Panc1 (cell line): ENCODE measurements at regions not wholly inside any gene's neighbourhood (a gene's known extent, or its start where the extent isn't known, plus 50 kb on each side); places are given as distances from the start of the nearest gene placed in this dataset.

ENCODE experiments used
- ATAC-seq: fragments of 200-7000 bp; cut with Tn5 transposase; 2 replicates; pipeline ENCODE4 v1.9.1; 2020; ENCODE audit warnings: mild to moderate bottlenecking, moderate library complexity
- BruUV-seq: library from RNA; stranded (reverse); fragments of 400-500 nt; replicated peaks from 2 replicates; lab custom pipeline; 2021; lab: Mats Ljungman, UMichigan
- CTCF ChIA-PET: fragments of 300-600 bp; sonication (Branson Sonifier 250); formaldehyde crosslinking; loops from one replicate; lab custom pipeline; 2022; ENCODE audit warnings: antibody characterized with exemption; lab: Charles Lee
- POLR2A ChIA-PET: fragments of 300-600 bp; sonication (Branson Sonifier 250); formaldehyde crosslinking; loops from one replicate; lab custom pipeline; 2022; ENCODE audit warnings: antibody characterized with exemption; lab: Charles Lee
- DNase-seq: peaks from one replicate; pipeline ENCODE4 v3.0.0-alpha.2; 2010; ENCODE audit warnings: low read depth, low spot score
- H3K27ac ChIP-seq: 2 replicates; pipeline ENCODE4 v1.5.1; 2011; ENCODE audit warnings: mild to moderate bottlenecking, low read length, inconsistent platforms
- H3K27me3 ChIP-seq: fragments of 200-500 bp; sonication (Bioruptor generic); 2 replicates; pipeline ENCODE4 v1.6.0; 2014; ENCODE audit warnings: low read length, inconsistent platforms; ENCODE audit not compliant: control insufficient read depth, insufficient read depth
- H3K36me3 ChIP-seq: fragments of 200-500 bp; sonication (Bioruptor generic); 2 replicates; pipeline ENCODE4 v1.5.1; 2014; ENCODE audit warnings: inconsistent platforms, mild to moderate bottlenecking, low read length, moderate library complexity; ENCODE audit not compliant: control insufficient read depth, insufficient read depth
- H3K4me1 ChIP-seq: 2 replicates; pipeline ENCODE4 v1.5.1; 2011; ENCODE audit warnings: inconsistent platforms, mild to moderate bottlenecking, low read length, moderate library complexity; ENCODE audit not compliant: control insufficient read depth, insufficient read depth
- H3K4me3 ChIP-seq, 2 experiments: 2 replicates each; pipeline ENCODE4 v1.5.1; 2011 to 2012; ENCODE audit warnings: low read depth in 2 of 2, low read length in 2 of 2, mild to moderate bottlenecking in 2 of 2, inconsistent platforms in 1 of 2, moderate library complexity in 1 of 2
- H3K9me3 ChIP-seq: fragments of 200-500 bp; sonication (Bioruptor generic); 2 replicates; pipeline ENCODE4 v1.5.1; 2014; ENCODE audit warnings: low read depth, mild to moderate bottlenecking, inconsistent platforms, low read length, moderate library complexity; ENCODE audit not compliant: control insufficient read depth, insufficient read depth
- POLR2AphosphoS5 ChIP-seq: IDR thresholded peaks from 2 replicates; pipeline ENCODE4 v1.6.1; 2012; ENCODE audit warnings: mild to moderate bottlenecking, low read depth, low read length, moderate library complexity
- SIN3A ChIP-seq: IDR thresholded peaks from 2 replicates; pipeline ENCODE4 v1.6.1; 2012; ENCODE audit warnings: low read depth, mild to moderate bottlenecking, low read length, moderate library complexity, borderline replicate concordance; ENCODE audit not compliant: insufficient read depth
- TCF7L2 ChIP-seq: IDR thresholded peaks from 2 replicates; pipeline ENCODE4 v1.6.1; 2011; ENCODE audit warnings: mild to moderate bottlenecking, low read depth, low read length, inconsistent platforms
- in situ Hi-C: cut with HindIII; loops from 2 replicates; pipeline ENCODE4 v1.10.0; 2016; ENCODE audit warnings: low sequenced_read_pairs, low pct_unique_long_range_greater_than_20kb
- intact Hi-C: fragments of 100-400 bp; cut with micrococcal nuclease; formaldehyde crosslinking; loops from one replicate; pipeline ENCODE4 v1.10.0; 2022; ENCODE audit not compliant: unreplicated experiment
- TF ChIP-seq, protein P1 (sequence below): fragments of 450-650 bp; IDR thresholded peaks from 2 replicates; pipeline ENCODE4 v1.5.1; 2017; ENCODE audit warnings: mild to moderate bottlenecking
- TF ChIP-seq, protein P2 (sequence below), 2 experiments: IDR thresholded peaks; 2 replicates each; pipeline ENCODE4 v1.6.1; 2011 to 2012; ENCODE audit warnings: low read depth in 2 of 2, control low read depth in 1 of 2, low read length in 1 of 2, mild to moderate bottlenecking in 1 of 2, moderate library complexity in 1 of 2; ENCODE audit not compliant: insufficient read depth in 1 of 2

- POLR2A ChIA-PET: no interaction called here
- intact Hi-C loops: no loop called here
These were observed 129.0 kb downstream of the TMEM47 start for GRCh38 chrX:34528081-34528480.

DNA sequence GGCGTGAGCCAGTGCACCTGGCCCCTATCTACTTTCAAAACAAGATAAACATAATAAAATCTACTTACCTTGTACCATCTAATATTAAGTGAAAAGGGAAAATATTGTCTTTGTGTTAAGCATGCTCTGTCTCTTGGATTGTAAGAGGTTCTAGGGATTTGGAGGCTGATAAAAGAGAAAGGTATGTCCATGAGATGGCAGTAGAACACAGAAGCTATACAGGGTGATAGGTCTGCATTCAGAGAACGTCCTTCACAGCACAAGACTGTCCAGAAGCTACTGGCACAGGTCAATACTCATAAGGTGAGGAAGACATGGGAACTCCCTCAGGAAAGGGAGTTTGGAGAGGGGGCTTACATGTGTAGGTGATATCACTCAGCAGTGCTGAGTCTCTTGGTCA is 135.5 kb downstream of the TMEM47 start:
- TF ChIP-seq, protein P1, sequence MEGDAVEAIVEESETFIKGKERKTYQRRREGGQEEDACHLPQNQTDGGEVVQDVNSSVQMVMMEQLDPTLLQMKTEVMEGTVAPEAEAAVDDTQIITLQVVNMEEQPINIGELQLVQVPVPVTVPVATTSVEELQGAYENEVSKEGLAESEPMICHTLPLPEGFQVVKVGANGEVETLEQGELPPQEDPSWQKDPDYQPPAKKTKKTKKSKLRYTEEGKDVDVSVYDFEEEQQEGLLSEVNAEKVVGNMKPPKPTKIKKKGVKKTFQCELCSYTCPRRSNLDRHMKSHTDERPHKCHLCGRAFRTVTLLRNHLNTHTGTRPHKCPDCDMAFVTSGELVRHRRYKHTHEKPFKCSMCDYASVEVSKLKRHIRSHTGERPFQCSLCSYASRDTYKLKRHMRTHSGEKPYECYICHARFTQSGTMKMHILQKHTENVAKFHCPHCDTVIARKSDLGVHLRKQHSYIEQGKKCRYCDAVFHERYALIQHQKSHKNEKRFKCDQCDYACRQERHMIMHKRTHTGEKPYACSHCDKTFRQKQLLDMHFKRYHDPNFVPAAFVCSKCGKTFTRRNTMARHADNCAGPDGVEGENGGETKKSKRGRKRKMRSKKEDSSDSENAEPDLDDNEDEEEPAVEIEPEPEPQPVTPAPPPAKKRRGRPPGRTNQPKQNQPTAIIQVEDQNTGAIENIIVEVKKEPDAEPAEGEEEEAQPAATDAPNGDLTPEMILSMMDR: no peak
- no peak for TF ChIP-seq POLR2AphosphoS5
- Histone ChIP-seq H3K27ac (no peak overlapping the region), H3K9me3 (no peaks in the 10 kb centered on the region), H3K4me3 (no peak overlapping the region), H3K36me3 (no peaks in the 10 kb centered on the region), H3K27me3 (no peaks in the 10 kb centered on the region), H3K4me1 (no peaks in the 10 kb centered on the region)
- ATAC-seq (no peak), DNase-seq (no peak)
- no TSS peak for BruUV-seq
- in situ Hi-C loops: no loop called here
- ChIA-PET CTCF (no interaction called here), POLR2A (no interaction called here)
- intact Hi-C loops: no loop called here

More at GRCh38 chrX:34528081-34528480, 129.0 kb downstream of the TMEM47 start:
- TF ChIP-seq, protein P1: no peak
- TF ChIP-seq TCF7L2: no peak
- no peak for TF ChIP-seq POLR2AphosphoS5
- ATAC-seq (no peak), DNase-seq (no peak)
- CTCF ChIA-PET: no interaction called here
- no peaks in the 10 kb centered on the region for H3K4me1 ChIP-seq
- H3K27me3 ChIP-seq: no peaks in the 10 kb centered on the region
- H3K9me3 ChIP-seq: no peaks in the 10 kb centered on the region
- H3K27ac ChIP-seq: no peak overlapping the region
- in situ Hi-C loops: no loop called here
- BruUV-seq: no TSS peak
- no peaks in the 10 kb centered on the region for H3K36me3 ChIP-seq
- H3K4me3 ChIP-seq: no peak overlapping the region

GRCh38 chrX:34509394-34509793 is 147.7 kb downstream of the TMEM47 start:
- H3K4me1 ChIP-seq: no peaks in the 10 kb centered on the region
- no peaks in the 10 kb centered on the region for H3K36me3 ChIP-seq
- intact Hi-C loops: no loop called here
- no TSS peak for BruUV-seq
- in situ Hi-C loops: no loop called here
- no peak overlapping the region for H3K4me3 ChIP-seq
- TF ChIP-seq SIN3A: no peak
- TF ChIP-seq, protein P1: no peak
- TF ChIP-seq TCF7L2: no peak
- TF ChIP-seq, protein P2, sequence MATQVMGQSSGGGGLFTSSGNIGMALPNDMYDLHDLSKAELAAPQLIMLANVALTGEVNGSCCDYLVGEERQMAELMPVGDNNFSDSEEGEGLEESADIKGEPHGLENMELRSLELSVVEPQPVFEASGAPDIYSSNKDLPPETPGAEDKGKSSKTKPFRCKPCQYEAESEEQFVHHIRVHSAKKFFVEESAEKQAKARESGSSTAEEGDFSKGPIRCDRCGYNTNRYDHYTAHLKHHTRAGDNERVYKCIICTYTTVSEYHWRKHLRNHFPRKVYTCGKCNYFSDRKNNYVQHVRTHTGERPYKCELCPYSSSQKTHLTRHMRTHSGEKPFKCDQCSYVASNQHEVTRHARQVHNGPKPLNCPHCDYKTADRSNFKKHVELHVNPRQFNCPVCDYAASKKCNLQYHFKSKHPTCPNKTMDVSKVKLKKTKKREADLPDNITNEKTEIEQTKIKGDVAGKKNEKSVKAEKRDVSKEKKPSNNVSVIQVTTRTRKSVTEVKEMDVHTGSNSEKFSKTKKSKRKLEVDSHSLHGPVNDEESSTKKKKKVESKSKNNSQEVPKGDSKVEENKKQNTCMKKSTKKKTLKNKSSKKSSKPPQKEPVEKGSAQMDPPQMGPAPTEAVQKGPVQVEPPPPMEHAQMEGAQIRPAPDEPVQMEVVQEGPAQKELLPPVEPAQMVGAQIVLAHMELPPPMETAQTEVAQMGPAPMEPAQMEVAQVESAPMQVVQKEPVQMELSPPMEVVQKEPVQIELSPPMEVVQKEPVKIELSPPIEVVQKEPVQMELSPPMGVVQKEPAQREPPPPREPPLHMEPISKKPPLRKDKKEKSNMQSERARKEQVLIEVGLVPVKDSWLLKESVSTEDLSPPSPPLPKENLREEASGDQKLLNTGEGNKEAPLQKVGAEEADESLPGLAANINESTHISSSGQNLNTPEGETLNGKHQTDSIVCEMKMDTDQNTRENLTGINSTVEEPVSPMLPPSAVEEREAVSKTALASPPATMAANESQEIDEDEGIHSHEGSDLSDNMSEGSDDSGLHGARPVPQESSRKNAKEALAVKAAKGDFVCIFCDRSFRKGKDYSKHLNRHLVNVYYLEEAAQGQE (IDR thresholded peaks at IDR 0.05; ENCODE audit: insufficient read depth in 1 of 2, low read depth in 2 of 2, low read length in 1 of 2): no peak
- TF ChIP-seq POLR2AphosphoS5: no peak
- no peaks in the 10 kb centered on the region for H3K27me3 ChIP-seq
- no peak overlapping the region for H3K27ac ChIP-seq
- ChIA-PET POLR2A (no interaction called here), CTCF (no interaction called here)
- no peak for ATAC-seq
- no peak for DNase-seq
- no peaks in the 10 kb centered on the region for H3K9me3 ChIP-seq
